HEK293T (cell line): ENCODE measurements at regions not wholly inside any gene's neighbourhood (a gene's known extent, or its start where the extent isn't known, plus 50 kb on each side); places are given as distances from the start of the nearest gene placed in this dataset.

ENCODE experiments used
- BHLHE40 ChIP-seq: fragments of 450-650 bp; IDR thresholded peaks from 2 replicates; pipeline ENCODE4 v1.6.1; 2016; ENCODE audit warnings: mild to moderate bottlenecking, moderate library complexity, borderline replicate concordance
- FOXA1 ChIP-seq: fragments of 450-650 bp; IDR thresholded peaks from 2 replicates; pipeline ENCODE4 v1.6.1; 2016; ENCODE audit warnings: mild to moderate bottlenecking
- LEF1 ChIP-seq: fragments of 450-650 bp; IDR thresholded peaks from 2 replicates; pipeline ENCODE4 v1.6.1; 2017; ENCODE audit warnings: mild to moderate bottlenecking, borderline replicate concordance
- SP1 ChIP-seq: fragments of 450-650 bp; IDR thresholded peaks from 2 replicates; pipeline ENCODE4 v1.6.1; 2017
- TARDBP ChIP-seq: fragments of 450-650 bp; IDR thresholded peaks from 2 replicates; pipeline ENCODE4 v1.6.1; 2016
- ZNF384 ChIP-seq: fragments of 450-650 bp; IDR thresholded peaks from 2 replicates; pipeline ENCODE4 v1.6.1; 2016

DNA sequence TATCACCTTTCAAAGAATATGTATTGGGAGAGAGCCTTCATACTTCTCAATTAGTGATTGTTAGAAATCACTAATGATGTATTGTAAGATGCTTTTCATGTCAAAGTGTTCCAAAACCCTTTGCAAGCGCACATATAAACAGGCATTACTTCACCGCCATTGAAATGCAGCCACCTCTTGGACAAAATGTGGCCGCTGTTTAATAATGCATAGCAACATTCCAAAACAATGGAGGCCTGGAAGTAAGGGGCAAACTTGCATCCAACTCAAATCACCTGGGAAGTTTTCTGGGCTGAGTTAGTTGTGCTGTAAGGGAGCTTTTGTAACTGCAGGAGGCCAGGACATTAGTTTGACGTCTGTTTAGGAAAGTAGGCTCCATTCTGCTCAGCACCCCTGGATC is 438.1 kb downstream of the FGF9 start:
- TF ChIP-seq LEF1 (no peak), SP1 (no peak), BHLHE40 (no peak), TARDBP (no peak), FOXA1 (no peak), ZNF384 (no peak)
